GM04504 (cell line): ENCODE measurements at regions not wholly inside any gene's neighbourhood (a gene's known extent, or its start where the extent isn't known, plus 50 kb on each side); places are given as distances from the start of the nearest gene placed in this dataset.
"Not testable (repeated sequence)": the region's sequence is repeated elsewhere in the genome, so short reads cannot be mapped to it uniquely, and the experiment has no call there.

ENCODE experiments used
- DNase-seq: peaks from one replicate; pipeline ENCODE4 v3.0.0-alpha.2; 2012; ENCODE audit warnings: low read depth

GRCh38 chr5:25568989-25569625, 924.3 kb upstream of the CDH10 start:
- DNase-seq: no peak

GRCh38 chr5:25568294-25568693, 923.5 kb upstream of the CDH10 start:
- DNase-seq: no peak

GRCh38 chr5:25567881-25568280, 923.1 kb upstream of the CDH10 start:
- DNase-seq: no peak

- no peak for DNase-seq
Measured at GRCh38 chr5:25562656-25563055, 917.9 kb upstream of the CDH10 start.

- DNase-seq: no peak
Measured at GRCh38 chr5:25554077-25554476, 909.3 kb upstream of the CDH10 start.

DNA sequence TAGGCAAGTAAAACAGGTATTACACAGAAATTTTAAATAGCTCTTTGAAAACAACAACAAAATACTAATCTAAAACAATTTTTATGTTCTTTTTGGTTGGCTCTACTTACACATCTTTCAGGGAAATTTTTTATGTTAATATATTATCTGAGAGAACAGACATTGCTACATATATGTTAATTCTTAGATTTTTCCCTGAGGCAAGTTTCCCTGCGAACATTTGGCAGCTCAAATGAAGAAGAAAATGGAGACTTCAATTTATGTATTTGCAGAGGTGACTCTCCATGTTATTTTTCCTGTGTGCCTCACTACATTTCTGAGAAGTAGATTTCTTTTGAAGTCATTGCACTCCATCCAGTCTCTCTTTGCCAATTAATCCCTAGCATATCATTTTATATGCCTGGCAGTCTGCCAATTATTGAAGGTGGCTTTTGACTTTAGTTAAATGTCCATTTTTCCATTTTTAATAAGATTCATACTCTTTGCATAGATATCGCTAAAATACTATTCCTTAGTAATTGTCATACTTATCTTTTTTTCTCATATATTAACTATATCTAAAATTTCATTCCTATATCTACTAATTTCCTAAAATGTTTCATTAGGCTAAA, 908.2 kb upstream of the CDH10 start:
- DNase-seq: no peak

DNA sequence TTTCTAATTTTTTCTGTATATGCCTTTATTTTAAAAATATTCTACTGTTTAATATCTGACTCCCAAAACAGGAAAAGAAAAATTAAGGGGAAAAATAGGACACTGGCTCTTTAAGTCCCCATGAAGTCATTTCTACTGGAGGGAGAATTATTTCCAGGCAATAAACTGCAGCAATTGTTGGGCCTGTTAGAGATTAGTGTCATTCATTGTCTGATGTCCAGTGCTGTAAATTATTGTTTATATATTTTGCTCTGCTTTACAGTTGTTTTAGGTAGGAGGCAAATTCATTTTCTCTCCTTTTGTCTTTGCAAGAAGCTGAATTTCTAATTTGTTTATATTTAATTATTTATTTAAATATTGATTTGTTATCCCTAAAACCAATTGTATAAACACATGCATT, 906.0 kb upstream of the CDH10 start:
- DNase-seq: no peak

- no peak for DNase-seq
Measured at GRCh38 chr5:25544652-25545249, 900.0 kb upstream of the CDH10 start.

DNA sequence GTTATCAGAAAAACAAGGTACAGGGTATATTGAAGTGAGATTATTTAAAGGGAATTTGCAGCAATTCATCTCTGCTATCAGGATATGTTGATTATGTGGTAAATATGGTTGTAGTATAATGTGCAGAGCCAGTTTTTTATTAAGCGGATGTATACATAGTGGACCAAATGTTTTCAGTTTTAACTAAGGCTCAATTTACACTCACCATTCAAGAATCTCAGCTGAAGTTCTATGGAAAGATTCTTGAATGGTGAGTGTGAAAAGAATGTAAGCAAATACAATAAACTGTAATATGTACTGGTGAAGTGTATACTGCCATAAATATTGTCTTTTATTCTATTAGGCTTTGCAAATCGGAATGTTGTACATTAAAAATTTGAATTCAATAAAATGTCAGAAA, 895.9 kb upstream of the CDH10 start:
- no peak for DNase-seq

GRCh38 chr5:25539536-25539935, 894.8 kb upstream of the CDH10 start:
- no peak for DNase-seq

DNA sequence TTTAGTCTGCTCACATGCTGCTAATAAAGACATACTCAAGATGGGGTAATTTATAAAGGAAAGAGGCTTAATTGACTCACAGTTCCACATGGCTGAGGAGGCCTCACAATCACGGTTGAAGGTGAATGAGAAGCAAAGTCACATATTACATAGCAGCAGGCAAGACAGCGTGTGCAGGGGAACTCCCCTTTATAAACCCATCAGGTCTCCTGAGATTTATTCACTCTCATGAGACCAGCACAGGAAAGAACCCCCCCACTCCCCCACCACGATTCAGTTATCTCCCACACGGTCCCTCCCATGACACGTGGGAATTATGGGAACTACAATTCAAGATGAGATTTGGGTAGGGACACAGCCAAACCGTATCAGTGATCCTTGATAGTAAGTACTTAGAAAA, 891.7 kb upstream of the CDH10 start:
- not testable (repeated sequence) for DNase-seq

GRCh38 chr5:25516141-25516540, 871.4 kb upstream of the CDH10 start:
- no peak for DNase-seq

DNA sequence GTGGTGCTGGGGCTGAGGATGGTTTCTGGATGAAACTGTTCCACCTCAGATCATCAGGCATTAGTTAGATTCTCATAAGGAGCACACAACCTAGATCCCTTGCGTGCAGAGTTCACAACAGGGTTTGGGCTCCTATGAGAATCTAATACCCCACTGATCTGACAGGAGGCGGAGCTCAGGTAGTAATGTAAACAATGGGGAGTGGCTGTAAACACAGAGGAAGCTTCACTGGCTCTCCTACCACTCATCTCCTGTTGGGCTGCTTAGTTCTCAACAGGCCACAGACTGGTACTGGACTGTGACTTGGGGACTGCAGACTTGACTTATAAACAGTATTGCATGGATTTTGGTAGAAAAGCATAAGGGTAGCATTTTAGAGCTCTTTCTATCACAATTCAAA, 870.7 kb upstream of the CDH10 start:
- DNase-seq: no peak

GRCh38 chr5:25510692-25511091, 865.9 kb upstream of the CDH10 start:
- not testable (repeated sequence) for DNase-seq

DNA sequence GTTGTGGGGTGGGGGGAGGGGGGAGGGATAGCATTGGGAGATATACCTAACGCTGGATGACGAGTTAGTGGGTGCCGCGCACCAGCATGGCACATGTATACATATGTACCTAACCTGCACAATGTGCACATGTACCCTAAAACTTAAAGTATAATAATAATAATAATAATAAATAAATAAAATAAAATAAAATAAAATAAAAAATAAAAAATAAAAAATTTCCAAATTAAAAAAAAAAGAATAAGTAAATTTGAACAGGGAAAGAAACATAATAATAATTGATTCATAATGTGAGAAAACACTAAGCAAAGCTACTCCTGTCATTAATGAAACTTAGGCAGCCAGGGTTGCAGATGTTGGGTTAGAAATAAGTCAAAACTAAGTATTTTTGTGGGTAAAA, 863.2 kb upstream of the CDH10 start:
- not testable (repeated sequence) for DNase-seq

- no peak for DNase-seq
Measured at GRCh38 chr5:25500635-25501034, 855.9 kb upstream of the CDH10 start.

DNA sequence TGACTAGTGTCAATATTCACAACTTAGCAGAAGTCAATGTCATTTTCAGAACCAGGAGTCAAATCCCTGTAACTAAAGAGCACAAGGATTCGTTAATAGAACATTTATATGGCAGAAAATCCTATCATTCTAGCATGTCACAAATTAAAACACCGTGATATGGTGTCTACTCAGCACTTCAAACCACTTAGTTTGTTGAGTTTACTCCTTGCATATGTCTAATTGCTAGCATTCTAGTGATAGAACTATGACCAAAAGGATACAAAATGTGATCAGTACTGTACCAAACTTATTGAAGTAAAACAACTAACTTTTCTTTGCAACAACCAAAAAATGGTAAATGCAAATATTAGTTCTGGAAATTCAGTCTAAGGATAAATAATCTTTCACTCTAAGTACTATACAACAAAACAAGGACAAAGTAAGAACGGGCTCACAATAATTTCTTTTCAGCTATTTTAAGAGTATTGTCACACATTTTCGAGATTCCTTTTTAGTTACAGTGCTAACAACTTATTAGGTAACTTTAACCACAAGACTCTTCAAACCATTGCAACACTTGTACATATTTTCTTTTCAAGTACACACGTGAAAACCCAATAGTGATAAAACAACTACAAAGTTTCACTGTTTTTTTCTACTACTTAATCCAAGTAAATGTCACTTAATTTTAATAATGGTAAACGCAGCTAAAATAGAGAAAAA, 845.2 kb upstream of the CDH10 start:
- no peak for DNase-seq

GRCh38 chr5:25488119-25488518, 843.3 kb upstream of the CDH10 start:
- DNase-seq: no peak

GRCh38 chr5:25484391-25484790, 839.6 kb upstream of the CDH10 start:
- DNase-seq: no peak

DNA sequence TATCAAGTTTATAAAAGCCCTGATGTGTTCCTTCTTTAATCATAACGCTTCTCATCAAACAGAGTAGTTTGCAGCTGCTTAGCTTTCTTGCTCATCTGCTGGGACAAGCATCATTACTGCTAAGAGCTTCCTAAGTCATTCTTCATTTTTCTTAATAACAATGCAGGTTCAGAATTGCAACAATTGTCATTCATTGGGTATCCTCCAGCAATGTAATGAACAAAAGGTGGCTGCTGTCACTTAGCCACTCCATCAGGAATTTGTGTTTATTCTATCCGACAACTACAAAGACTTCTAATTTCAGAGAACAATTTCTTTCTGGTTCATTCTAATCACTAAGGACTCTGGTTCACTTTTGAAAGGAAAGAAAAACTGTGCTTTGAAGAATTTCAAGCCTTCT, 836.7 kb upstream of the CDH10 start:
- DNase-seq: no peak

DNA sequence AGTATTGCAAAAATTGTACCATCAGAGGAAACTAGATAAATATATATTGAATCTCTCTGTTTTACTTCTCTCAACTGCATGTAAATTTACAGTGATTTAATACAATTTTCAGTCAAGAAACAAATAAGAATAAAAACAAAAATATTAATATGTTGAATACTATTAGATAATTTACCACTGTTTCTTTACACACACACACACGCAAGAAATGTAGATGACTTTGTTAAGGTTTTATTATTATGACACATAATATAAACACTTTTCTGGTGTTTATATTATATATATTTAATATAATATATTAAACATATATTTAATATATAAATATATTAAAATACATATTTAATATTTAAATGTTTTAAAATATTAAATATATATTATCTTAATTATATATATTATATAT, 814.3 kb upstream of the CDH10 start:
- DNase-seq: no peak

GRCh38 chr5:25458628-25459027, 813.9 kb upstream of the CDH10 start:
- no peak for DNase-seq

- DNase-seq: no peak
Measured at GRCh38 chr5:25453500-25453899, 808.7 kb upstream of the CDH10 start.
